Smooth muscle cell of the brain vasculature (primary cell): ENCODE measurements at regions not wholly inside any gene's neighbourhood (a gene's known extent, or its start where the extent isn't known, plus 50 kb on each side); places are given as distances from the start of the nearest gene placed in this dataset.
"Not testable (repeated sequence)": the region's sequence is repeated elsewhere in the genome, so short reads cannot be mapped to it uniquely, and the experiment has no call there.

Experiments
- DNase-seq: peaks from one replicate; pipeline ENCODE4 v3.0.0-alpha.2; 2012; ENCODE audit warnings: low read depth, low spot score

DNA sequence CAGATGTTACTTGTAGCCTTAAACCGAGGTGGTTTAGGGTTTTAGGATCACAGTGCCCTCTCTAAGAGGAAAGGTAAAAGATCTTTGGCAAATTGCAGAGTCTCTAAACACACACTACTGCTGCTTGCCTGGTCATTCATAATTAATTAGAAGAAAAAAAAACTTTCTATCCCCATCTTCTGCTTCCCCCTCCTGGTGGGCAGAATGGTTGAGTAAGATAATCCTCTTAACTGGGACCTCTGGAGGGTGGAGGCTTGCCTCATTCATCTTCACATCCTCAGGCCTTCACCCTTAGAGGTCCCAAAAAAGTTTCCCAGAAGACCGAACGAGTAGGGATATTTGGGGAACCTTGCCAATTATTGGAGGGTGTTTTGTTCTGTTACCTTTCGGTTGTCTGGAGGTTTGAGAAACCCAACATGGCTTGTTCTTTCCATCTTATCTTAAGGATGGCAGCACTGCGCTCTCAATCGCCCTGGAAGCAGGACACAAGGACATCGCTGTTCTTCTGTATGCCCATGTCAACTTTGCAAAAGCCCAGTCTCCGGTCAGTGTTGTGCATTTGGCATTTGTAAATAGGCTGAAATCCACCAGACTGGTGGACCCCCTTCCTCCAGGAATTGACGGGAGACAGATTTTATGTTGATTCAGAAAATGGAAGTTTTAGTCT is 97.3 kb upstream of the DMRT1 start:
- no peak for DNase-seq

DNA sequence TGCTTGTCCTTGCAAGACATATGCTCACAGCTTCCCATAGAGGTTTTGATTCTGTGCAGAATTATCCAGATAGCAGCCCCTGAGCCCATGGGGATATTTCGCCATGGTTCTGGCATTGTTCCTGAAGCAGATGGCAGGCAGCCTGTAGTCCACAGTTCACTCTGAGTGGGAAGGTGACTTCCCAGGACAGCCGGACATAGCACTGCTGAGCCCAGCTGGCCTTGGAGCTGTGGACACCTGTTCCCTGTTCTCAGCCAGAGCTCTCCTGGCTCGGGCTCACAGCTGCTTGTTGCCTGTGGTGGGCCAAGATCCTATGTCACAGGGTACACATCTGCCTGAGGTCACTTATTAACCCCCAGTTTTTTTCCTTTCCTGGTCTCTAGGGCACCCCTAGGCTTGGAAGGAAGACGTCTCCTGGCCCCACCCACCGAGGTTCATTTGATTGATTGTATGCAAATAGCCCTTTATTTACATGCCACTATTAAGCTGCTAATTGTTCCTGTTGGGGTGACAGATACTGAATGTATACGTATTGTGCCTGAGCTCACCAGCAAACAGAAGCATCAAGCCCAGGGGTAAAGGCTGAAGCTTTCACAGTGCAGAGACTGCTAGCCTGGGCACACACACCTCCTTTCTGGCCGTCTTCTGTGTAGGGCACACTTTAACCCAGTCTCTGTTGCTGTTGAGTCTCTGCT is 96.6 kb upstream of the DMRT1 start:
- no peak for DNase-seq

DNA sequence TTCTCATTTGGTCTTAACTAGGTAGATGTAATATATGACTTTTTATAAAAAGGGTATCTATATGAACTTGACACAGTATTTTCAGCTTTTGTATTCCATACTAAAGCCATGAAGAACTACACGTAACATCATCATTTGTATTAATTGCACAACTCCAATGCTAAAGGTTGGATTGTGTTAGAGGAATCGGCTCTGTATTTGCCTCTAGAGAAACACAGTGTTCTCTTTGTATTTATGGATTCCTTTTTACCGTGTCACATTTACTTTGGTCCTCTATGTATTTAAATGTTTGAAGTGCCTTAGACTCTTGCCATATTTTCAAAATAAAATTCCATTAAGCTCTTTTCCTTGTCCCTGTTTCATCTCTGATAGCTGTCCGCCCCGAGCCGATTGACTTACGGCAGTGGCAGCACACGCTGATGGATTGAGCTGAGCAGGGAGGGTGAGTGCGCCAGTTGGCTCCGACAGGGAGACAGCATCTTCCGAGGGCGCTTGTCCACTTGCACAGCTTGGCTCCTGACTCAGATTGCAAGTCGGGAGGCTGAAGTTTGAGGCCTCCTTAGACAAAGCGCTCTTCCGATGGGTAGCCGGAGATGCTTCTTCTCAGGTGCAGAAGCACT is 95.6 kb upstream of the DMRT1 start:
- no peak for DNase-seq

- DNase-seq, result no peak
Observed at GRCh38 chr9:746661-747434, 94.6 kb upstream of the DMRT1 start.

GRCh38 chr9:747567-747966 is 93.9 kb upstream of the DMRT1 start:
- no peak for DNase-seq

GRCh38 chr9:748861-749497 is 92.5 kb upstream of the DMRT1 start:
- DNase-seq, result no peak

DNA sequence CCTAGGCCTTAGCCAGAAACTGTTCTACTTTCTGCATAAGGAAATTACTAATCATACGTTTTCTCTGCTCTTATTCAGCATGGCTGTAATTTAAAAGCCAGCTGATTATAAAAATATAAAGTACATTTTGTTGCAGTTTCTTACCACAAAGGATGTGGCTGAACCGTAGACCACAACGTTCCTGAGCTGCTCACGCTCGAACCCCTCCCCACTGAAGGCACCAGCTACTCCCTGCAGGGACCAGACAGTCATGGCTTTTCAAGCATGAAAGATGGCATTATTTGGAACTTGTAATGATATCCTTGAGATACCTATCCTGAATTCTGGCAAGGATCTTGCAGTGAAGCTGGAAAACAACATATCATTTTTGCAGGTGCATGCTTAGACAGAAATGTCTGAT is 91.8 kb upstream of the DMRT1 start:
- DNase-seq, result no peak

GRCh38 chr9:750249-750967 is 91.1 kb upstream of the DMRT1 start:
- DNase-seq, result no peak

- peak; percentile 31 for DNase-seq
Observed at GRCh38 chr9:751137-752051, 90.1 kb upstream of the DMRT1 start.

GRCh38 chr9:752201-752600 is 89.3 kb upstream of the DMRT1 start:
- peak; percentile 60 for DNase-seq

GRCh38 chr9:752681-753200 is 88.8 kb upstream of the DMRT1 start:
- DNase-seq, result peak; percentile 36

- DNase-seq, result not testable (repeated sequence)
Observed at GRCh38 chr9:753734-754133, 87.8 kb upstream of the DMRT1 start.

- no peak for DNase-seq
Observed at GRCh38 chr9:754150-754931, 87.2 kb upstream of the DMRT1 start.

DNA sequence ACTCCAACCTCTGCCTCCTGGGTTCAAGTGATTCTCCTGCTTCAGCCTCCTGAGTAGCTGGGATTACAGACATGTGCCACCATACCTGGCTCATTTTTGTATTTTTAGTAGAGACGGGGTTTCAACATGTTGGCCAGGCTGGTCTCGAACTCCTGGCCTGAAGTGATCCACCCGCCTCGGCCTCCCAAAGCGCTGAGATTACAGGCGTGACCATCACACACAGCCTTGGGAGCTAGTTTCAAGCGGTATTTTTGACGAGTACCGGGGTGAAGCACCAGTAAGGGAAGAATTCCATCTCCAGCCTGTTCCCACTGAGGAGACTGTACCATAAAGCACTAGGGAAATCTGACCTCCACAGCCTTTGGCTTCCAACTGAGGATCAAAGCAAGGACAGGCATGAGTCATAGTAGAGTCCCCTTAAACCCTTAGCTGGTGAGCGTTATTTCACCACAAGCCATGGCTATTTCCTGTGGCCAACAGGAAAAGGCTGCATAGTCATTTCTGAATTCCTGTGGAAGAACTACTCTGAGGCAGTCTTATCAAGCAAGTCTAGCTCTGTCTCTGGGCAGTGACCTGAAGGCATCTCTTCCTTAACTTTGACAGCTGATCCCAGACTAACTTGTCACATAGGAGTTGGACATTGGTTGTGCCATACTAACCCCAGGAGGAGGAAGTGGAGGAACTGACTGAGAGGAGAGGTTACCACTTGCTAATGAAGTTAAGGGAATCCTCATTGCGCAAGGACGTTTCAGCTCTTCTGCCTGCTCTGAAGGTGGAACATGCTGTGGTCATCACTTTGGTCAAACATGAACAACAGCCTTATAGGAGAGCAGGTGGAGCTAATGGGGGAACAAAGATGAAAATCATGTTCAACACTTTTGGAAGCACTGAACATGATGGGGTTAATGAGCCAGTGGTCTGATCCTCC is 85.8 kb upstream of the DMRT1 start:
- peak; percentile 65 for DNase-seq

DNA sequence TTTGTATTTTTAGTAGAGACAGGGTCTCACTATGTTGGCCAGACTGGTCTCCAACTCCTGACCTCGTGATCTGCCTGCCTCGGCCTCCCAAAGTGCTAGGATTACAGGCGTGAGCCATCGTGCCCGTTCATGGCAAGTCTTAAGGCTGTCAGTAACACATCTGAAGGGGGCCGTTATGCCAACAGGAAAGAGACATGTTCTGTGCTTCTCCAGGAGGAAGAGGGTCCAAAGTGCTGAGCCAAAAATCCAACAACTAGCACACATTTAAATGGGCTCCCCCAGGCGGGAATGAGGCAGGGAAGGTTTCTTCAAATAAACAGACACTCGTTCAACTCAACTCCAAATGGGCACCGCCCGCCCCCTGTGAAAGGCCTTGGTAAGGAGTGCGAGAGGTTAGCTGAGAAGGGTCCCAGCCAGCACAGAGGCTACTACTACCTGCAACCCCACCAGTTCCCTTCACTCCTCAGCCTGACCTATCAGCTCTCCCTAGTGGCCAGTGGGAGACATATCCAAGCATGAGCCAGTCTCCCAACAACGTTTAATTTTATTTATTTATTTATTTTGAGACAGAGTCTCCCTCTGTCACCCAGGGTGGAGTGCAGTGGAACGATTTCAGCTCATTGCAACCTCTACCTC is 84.1 kb upstream of the DMRT1 start:
- DNase-seq, result no peak

GRCh38 chr9:758146-758545 is 83.4 kb upstream of the DMRT1 start:
- no peak for DNase-seq

DNA sequence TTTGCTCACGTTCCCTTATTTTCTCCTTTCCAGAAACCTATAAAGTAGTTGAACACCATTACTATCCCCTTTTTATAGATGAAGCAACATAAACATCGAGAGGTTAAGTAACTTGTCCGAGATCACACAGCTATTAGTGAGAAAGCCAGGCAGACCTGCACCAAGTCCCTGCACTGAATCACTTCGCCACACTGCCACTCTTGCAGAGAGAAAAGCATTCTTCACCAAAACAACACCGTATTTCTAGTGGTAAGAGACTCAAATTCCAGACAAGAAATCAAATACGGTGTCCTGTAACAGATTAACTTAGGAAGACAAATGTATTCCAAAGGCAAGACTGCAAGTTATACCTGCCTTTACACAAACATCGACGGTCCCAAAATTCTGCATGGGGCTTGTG is 82.0 kb upstream of the DMRT1 start:
- DNase-seq, result no peak
